WI38 (cell line): ENCODE measurements at regions not wholly inside any gene's neighbourhood (a gene's known extent, or its start where the extent isn't known, plus 50 kb on each side); places are given as distances from the start of the nearest gene placed in this dataset.

Experiments used
- H3K4me3 ChIP-seq: 2 replicates; pipeline ENCODE4 v1.5.1; 2011; ENCODE audit warnings: low read depth, mild to moderate bottlenecking, control low read depth, low read length
- CTCF ChIP-seq: IDR thresholded peaks from 2 replicates; pipeline ENCODE4 v1.5.1; 2012; ENCODE audit warnings: low read depth, mild to moderate bottlenecking, control low read depth, low read length

GRCh38 chr2:121094845-121095244, 190.2 kb downstream of the TFCP2L1 start:
- TF ChIP-seq CTCF = no peak
- no peak overlapping the region for H3K4me3 ChIP-seq

GRCh38 chr2:121095257-121096080, 189.5 kb downstream of the TFCP2L1 start:
- peak; percentile 80 for TF ChIP-seq CTCF

GRCh38 chr2:121096611-121097010, 188.4 kb downstream of the TFCP2L1 start:
- no peak overlapping the region for H3K4me3 ChIP-seq
- no peak for TF ChIP-seq CTCF

More at GRCh38 chr2:121095257-121096080, 189.5 kb downstream of the TFCP2L1 start:
- no peak overlapping the region for H3K4me3 ChIP-seq

GRCh38 chr2:121098556-121098955, 186.4 kb downstream of the TFCP2L1 start:
- no peak overlapping the region for H3K4me3 ChIP-seq
- no peak for TF ChIP-seq CTCF

- TF ChIP-seq CTCF = 0 out of 2 replicates have a peak, but pooled peaks have one; percentile 15
- no peak overlapping the region for H3K4me3 ChIP-seq
These were observed 185.4 kb downstream of the TFCP2L1 start for GRCh38 chr2:121099329-121100290.

- H3K4me3 ChIP-seq = no peak overlapping the region
- TF ChIP-seq CTCF = no peak
These were observed 183.8 kb downstream of the TFCP2L1 start for GRCh38 chr2:121101093-121101715.
